ENCODE measurements at regions not wholly inside any gene's neighbourhood (a gene's known extent, or its start where the extent isn't known, plus 50 kb on each side); places are given as distances from the start of the nearest gene placed in this dataset.

- no peaks in the 10 kb centered on the region for H3K36me3 ChIP-seq (ENCODE audit: control insufficient read depth in 2 of 3, insufficient read depth in 3 of 3, low read length in 3 of 3)
- no peaks in the 10 kb centered on the region for H3K9me3 ChIP-seq (ENCODE audit: control insufficient read depth in 2 of 3, insufficient read depth in 1 of 3, low read length in 3 of 3)
- FAIRE-seq (no peak), DNase-seq (no peak)
- H3K4me3 ChIP-seq (ENCODE audit: low read length in 3 of 3): no peak overlapping the region
- intact Hi-C loops (cut with DNase I): no loop called here
- TF ChIP-seq, protein P1, sequence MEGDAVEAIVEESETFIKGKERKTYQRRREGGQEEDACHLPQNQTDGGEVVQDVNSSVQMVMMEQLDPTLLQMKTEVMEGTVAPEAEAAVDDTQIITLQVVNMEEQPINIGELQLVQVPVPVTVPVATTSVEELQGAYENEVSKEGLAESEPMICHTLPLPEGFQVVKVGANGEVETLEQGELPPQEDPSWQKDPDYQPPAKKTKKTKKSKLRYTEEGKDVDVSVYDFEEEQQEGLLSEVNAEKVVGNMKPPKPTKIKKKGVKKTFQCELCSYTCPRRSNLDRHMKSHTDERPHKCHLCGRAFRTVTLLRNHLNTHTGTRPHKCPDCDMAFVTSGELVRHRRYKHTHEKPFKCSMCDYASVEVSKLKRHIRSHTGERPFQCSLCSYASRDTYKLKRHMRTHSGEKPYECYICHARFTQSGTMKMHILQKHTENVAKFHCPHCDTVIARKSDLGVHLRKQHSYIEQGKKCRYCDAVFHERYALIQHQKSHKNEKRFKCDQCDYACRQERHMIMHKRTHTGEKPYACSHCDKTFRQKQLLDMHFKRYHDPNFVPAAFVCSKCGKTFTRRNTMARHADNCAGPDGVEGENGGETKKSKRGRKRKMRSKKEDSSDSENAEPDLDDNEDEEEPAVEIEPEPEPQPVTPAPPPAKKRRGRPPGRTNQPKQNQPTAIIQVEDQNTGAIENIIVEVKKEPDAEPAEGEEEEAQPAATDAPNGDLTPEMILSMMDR (IDR thresholded peaks at IDR 0.05; ENCODE audit: borderline replicate concordance, extremely low read depth, insufficient read depth): no peak
- H3K27me3 ChIP-seq (ENCODE audit: control insufficient read depth, insufficient read depth, low read length): no peaks in the 10 kb centered on the region
- H3K4me1 ChIP-seq (ENCODE audit: control insufficient read depth in 2 of 3, insufficient read depth in 2 of 3, low read depth in 1 of 3, low read length in 3 of 3): no peaks in the 10 kb centered on the region
- H3K27ac ChIP-seq (ENCODE audit: low read depth in 2 of 2, low read length in 2 of 2): no peak overlapping the region
- no peak overlapping the region for H3K9ac ChIP-seq (ENCODE audit: low read length in 3 of 3)
Measured at GRCh38 chr3:62975566-62975965, 100.3 kb upstream of the CADPS start.

DNA sequence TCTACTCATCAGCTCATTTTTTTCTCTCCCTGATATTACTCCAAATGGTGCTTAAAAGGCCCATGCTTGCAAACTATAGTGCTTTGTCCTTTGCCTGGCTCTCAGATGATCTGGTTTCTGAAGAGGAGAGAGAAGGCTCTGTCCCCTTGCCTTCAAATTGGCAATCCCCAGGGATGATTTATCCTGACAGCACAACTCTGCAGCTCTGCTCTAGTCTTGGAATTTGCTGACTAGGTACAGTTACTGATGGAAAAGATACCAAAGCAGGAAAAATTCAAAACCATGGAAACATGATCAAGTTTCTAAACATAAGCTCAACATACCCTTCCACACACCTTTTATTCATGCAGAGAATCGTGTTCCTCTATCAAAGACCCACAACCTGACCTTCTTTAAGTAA lies 106.7 kb upstream of the CADPS start:
- Histone ChIP-seq H3K9me3 (ENCODE audit: control insufficient read depth in 2 of 3, insufficient read depth in 1 of 3, low read length in 3 of 3) (no peaks in the 10 kb centered on the region), H3K9ac (ENCODE audit: low read length in 3 of 3) (no peak overlapping the region), H3K4me3 (ENCODE audit: low read length in 3 of 3) (no peak overlapping the region), H3K27me3 (ENCODE audit: control insufficient read depth, insufficient read depth, low read length) (no peaks in the 10 kb centered on the region), H3K27ac (ENCODE audit: low read depth in 2 of 2, low read length in 2 of 2) (no peak overlapping the region), H3K4me1 (ENCODE audit: control insufficient read depth in 2 of 3, insufficient read depth in 2 of 3, low read depth in 1 of 3, low read length in 3 of 3) (no peaks in the 10 kb centered on the region), H3K36me3 (ENCODE audit: control insufficient read depth in 2 of 3, insufficient read depth in 3 of 3, low read length in 3 of 3) (no peaks in the 10 kb centered on the region)
- DNase-seq: peak in 2 of 5 donors; percentile 12 to 14
- intact Hi-C loops (cut with DNase I): no loop called here
- no peak for FAIRE-seq
- TF ChIP-seq, protein P1 (IDR thresholded peaks at IDR 0.05; ENCODE audit: borderline replicate concordance, extremely low read depth, insufficient read depth): no peak

GRCh38 chr3:62982795-62983455 lies 107.7 kb upstream of the CADPS start:
- H3K36me3 ChIP-seq (ENCODE audit: control insufficient read depth in 2 of 3, insufficient read depth in 3 of 3, low read length in 3 of 3): no peaks in the 10 kb centered on the region
- TF ChIP-seq, protein P1 (IDR thresholded peaks at IDR 0.05; ENCODE audit: borderline replicate concordance, extremely low read depth, insufficient read depth): no peak
- H3K4me1 ChIP-seq (ENCODE audit: control insufficient read depth in 2 of 3, insufficient read depth in 2 of 3, low read depth in 1 of 3, low read length in 3 of 3): no peaks in the 10 kb centered on the region
- no peak overlapping the region for H3K9ac ChIP-seq (ENCODE audit: low read length in 3 of 3)
- DNase-seq (no peak), FAIRE-seq (no peak)
- no peaks in the 10 kb centered on the region for H3K9me3 ChIP-seq (ENCODE audit: control insufficient read depth in 2 of 3, insufficient read depth in 1 of 3, low read length in 3 of 3)
- intact Hi-C loops (cut with DNase I): no loop called here
- H3K4me3 ChIP-seq (ENCODE audit: low read length in 3 of 3): no peak overlapping the region
- H3K27me3 ChIP-seq (ENCODE audit: control insufficient read depth, insufficient read depth, low read length): no peaks in the 10 kb centered on the region
- H3K27ac ChIP-seq (ENCODE audit: low read depth in 2 of 2, low read length in 2 of 2): no peak overlapping the region

DNA sequence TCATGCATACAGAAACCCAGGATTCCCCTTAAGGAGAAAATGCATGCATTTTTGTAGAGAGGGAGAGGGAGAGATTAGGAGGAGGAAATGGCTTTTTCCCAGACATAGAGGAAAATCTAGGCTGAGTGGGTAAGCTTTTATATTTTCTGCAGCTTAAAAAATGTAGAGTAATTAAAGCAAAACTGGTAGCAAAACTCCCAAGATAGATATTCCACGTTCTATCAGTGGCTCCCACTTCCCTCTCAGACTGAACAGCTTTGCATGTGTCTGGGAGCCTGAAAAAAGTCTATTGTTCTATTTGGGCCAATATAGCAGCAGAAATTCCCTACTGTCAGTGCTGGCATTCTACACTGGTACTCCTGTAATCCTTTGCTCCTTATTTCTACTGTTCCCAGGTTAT lies 110.8 kb upstream of the CADPS start:
- FAIRE-seq (no peak), DNase-seq (no peak)
- Histone ChIP-seq H3K4me1 (ENCODE audit: control insufficient read depth in 2 of 3, insufficient read depth in 2 of 3, low read depth in 1 of 3, low read length in 3 of 3) (no peaks in the 10 kb centered on the region), H3K36me3 (ENCODE audit: control insufficient read depth in 2 of 3, insufficient read depth in 3 of 3, low read length in 3 of 3) (no peaks in the 10 kb centered on the region), H3K4me3 (ENCODE audit: low read length in 3 of 3) (no peak overlapping the region), H3K27me3 (ENCODE audit: control insufficient read depth, insufficient read depth, low read length) (no peaks in the 10 kb centered on the region), H3K9me3 (ENCODE audit: control insufficient read depth in 2 of 3, insufficient read depth in 1 of 3, low read length in 3 of 3) (no peaks in the 10 kb centered on the region), H3K27ac (ENCODE audit: low read depth in 2 of 2, low read length in 2 of 2) (no peak overlapping the region), H3K9ac (ENCODE audit: low read length in 3 of 3) (no peak overlapping the region)
- intact Hi-C loops (cut with DNase I): no loop called here
- TF ChIP-seq, protein P1 (IDR thresholded peaks at IDR 0.05; ENCODE audit: borderline replicate concordance, extremely low read depth, insufficient read depth): no peak
